Amniotic epithelial cell (primary cell): ENCODE measurements at regions not wholly inside any gene's neighbourhood (a gene's known extent, or its start where the extent isn't known, plus 50 kb on each side); places are given as distances from the start of the nearest gene placed in this dataset.

Experiments used
- DNase-seq: peaks from one replicate; pipeline ENCODE4 v3.0.0-alpha.2; 2010; ENCODE audit warnings: low read depth

GRCh38 chr1:82565146-82565545, 764.4 kb downstream of the ADGRL2 start:
- DNase-seq: peak; percentile 3

- DNase-seq: no peak
These were observed 763.6 kb downstream of the ADGRL2 start for GRCh38 chr1:82564333-82564732.

GRCh38 chr1:82562448-82562847, 761.7 kb downstream of the ADGRL2 start:
- no peak for DNase-seq

- DNase-seq: no peak
These were observed 759.8 kb downstream of the ADGRL2 start for GRCh38 chr1:82560566-82560965.

- DNase-seq: no peak
These were observed 754.8 kb downstream of the ADGRL2 start for GRCh38 chr1:82555501-82555900.

GRCh38 chr1:82549841-82550240, 749.1 kb downstream of the ADGRL2 start:
- DNase-seq: no peak

GRCh38 chr1:82542766-82543165, 742.0 kb downstream of the ADGRL2 start:
- no peak for DNase-seq

GRCh38 chr1:82542141-82542540, 741.4 kb downstream of the ADGRL2 start:
- no peak for DNase-seq

GRCh38 chr1:82540006-82540405, 739.3 kb downstream of the ADGRL2 start:
- no peak for DNase-seq

GRCh38 chr1:82538876-82539275, 738.1 kb downstream of the ADGRL2 start:
- DNase-seq: peak; percentile 27

GRCh38 chr1:82534996-82535395, 734.3 kb downstream of the ADGRL2 start:
- no peak for DNase-seq

GRCh38 chr1:82525378-82525777, 724.6 kb downstream of the ADGRL2 start:
- no peak for DNase-seq

- no peak for DNase-seq
These were observed 719.9 kb downstream of the ADGRL2 start for GRCh38 chr1:82520611-82521010.

GRCh38 chr1:82517586-82517985, 716.9 kb downstream of the ADGRL2 start:
- no peak for DNase-seq

GRCh38 chr1:82515650-82516049, 714.9 kb downstream of the ADGRL2 start:
- peak; percentile 9 for DNase-seq

GRCh38 chr1:82511441-82511840, 710.7 kb downstream of the ADGRL2 start:
- DNase-seq: no peak

- no peak for DNase-seq
These were observed 709.7 kb downstream of the ADGRL2 start for GRCh38 chr1:82510431-82510830.

- no peak for DNase-seq
These were observed 706.3 kb downstream of the ADGRL2 start for GRCh38 chr1:82507011-82507410.

- no peak for DNase-seq
These were observed 703.1 kb downstream of the ADGRL2 start for GRCh38 chr1:82503822-82504221.

GRCh38 chr1:82499022-82499421, 698.3 kb downstream of the ADGRL2 start:
- no peak for DNase-seq

- DNase-seq: no peak
These were observed 693.4 kb downstream of the ADGRL2 start for GRCh38 chr1:82494117-82494516.

- DNase-seq: no peak
These were observed 691.4 kb downstream of the ADGRL2 start for GRCh38 chr1:82492159-82492558.

- DNase-seq: peak; percentile 7
These were observed 690.7 kb downstream of the ADGRL2 start for GRCh38 chr1:82491301-82492048.

- DNase-seq: no peak
These were observed 687.0 kb downstream of the ADGRL2 start for GRCh38 chr1:82487778-82488177.
